OCI-LY7 (cell line): ENCODE measurements at regions not wholly inside any gene's neighbourhood (a gene's known extent, or its start where the extent isn't known, plus 50 kb on each side); places are given as distances from the start of the nearest gene placed in this dataset.

ENCODE experiments used
- BruUV-seq: library from RNA; stranded (reverse); fragments of 400-500 nt; replicated peaks from 2 replicates; lab custom pipeline; 2021; lab: Mats Ljungman, UMichigan
- CTCF ChIA-PET: fragments of 300-600 bp; sonication (Branson Sonifier 250); formaldehyde crosslinking; loops from one replicate; lab custom pipeline; 2022; ENCODE audit warnings: antibody characterized with exemption; ENCODE audit not compliant: unreplicated experiment; lab: Charles Lee
- POLR2A ChIA-PET: fragments of 300-600 bp; sonication (Branson Sonifier 250); formaldehyde crosslinking; loops from one replicate; lab custom pipeline; 2022; ENCODE audit warnings: antibody characterized with exemption; lab: Charles Lee
- DNase-seq: peaks from one replicate; pipeline ENCODE4 v3.0.0-alpha.2; 2015; ENCODE audit warnings: low spot score
- H2AFZ ChIP-seq: fragments of 200-600 bp; sonication (generic), shearing (Covaris generic); 2 replicates; pipeline ENCODE4 v1.6.1; 2014; ENCODE audit warnings: mild to moderate bottlenecking, antibody characterized with exemption, low read length, moderate library complexity
- H3K27ac ChIP-seq: fragments of 200-600 bp; sonication (generic); 2 replicates; pipeline ENCODE4 v1.5.1; 2014; ENCODE audit warnings: mixed run types, low read depth, mild to moderate bottlenecking, moderate library complexity, low read length, inconsistent platforms; ENCODE audit not compliant: poor library complexity, severe bottlenecking
- H3K36me3 ChIP-seq: fragments of 200-600 bp; sonication (generic); 2 replicates; pipeline ENCODE4 v1.6.1; 2014; ENCODE audit warnings: mild to moderate bottlenecking, antibody characterized with exemption, low read length, moderate library complexity, mixed read lengths; ENCODE audit not compliant: insufficient read depth
- H3K4me1 ChIP-seq: fragments of 200-600 bp; sonication (generic); 2 replicates; pipeline ENCODE4 v1.5.1; 2014; ENCODE audit warnings: mild to moderate bottlenecking, low read length; ENCODE audit not compliant: insufficient read depth, poor library complexity, severe bottlenecking
- H3K4me2 ChIP-seq: fragments of 200-600 bp; sonication (generic); 2 replicates; pipeline ENCODE4 v1.6.1; 2014; ENCODE audit warnings: mild to moderate bottlenecking, low read length
- H3K4me3 ChIP-seq: fragments of 200-600 bp; sonication (generic); 2 replicates; pipeline ENCODE4 v1.5.1; 2014; ENCODE audit warnings: mild to moderate bottlenecking, low read depth, low read length; ENCODE audit not compliant: poor library complexity, severe bottlenecking
- H3K79me2 ChIP-seq: fragments of 200-600 bp; sonication (generic); 2 replicates; pipeline ENCODE4 v1.6.1; 2016; ENCODE audit warnings: low read depth, mild to moderate bottlenecking, low read length, moderate library complexity, mixed read lengths; ENCODE audit not compliant: insufficient read depth
- H3K9me2 ChIP-seq: fragments of 200-600 bp; sonication (generic); 2 replicates; pipeline ENCODE4 v1.6.1; 2016; ENCODE audit warnings: mild to moderate bottlenecking, low read length, mixed read lengths; ENCODE audit not compliant: insufficient read depth
- H3K9me3 ChIP-seq: fragments of 200-600 bp; sonication (generic); 2 replicates; pipeline ENCODE4 v1.6.1; 2014; ENCODE audit warnings: mild to moderate bottlenecking, mixed run types, low read length, mixed read lengths
- H4K20me1 ChIP-seq: fragments of 200-600 bp; sonication (generic); 2 replicates; pipeline ENCODE4 v1.6.1; 2014; ENCODE audit warnings: mild to moderate bottlenecking, antibody characterized with exemption, low read length, moderate library complexity, mixed read lengths; ENCODE audit not compliant: insufficient read depth
- CTCF ChIP-seq: fragments of 200-600 bp; sonication (generic); conservative IDR thresholded peaks from 2 replicates; pipeline ENCODE4 v1.5.1; 2014; ENCODE audit warnings: mild to moderate bottlenecking, antibody characterized with exemption, low read length, moderate library complexity, mixed read lengths
- EZH2phosphoT487 ChIP-seq: fragments of 200-600 bp; sonication (generic); IDR thresholded peaks from 2 replicates; pipeline ENCODE4 v1.6.1; 2018; ENCODE audit warnings: low read depth, borderline replicate concordance, mild to moderate bottlenecking, mixed run types, antibody characterized with exemption, low read length, moderate library complexity, mixed read lengths
- intact Hi-C: fragments of 100-400 bp; cut with micrococcal nuclease; formaldehyde crosslinking; loops from one replicate; pipeline ENCODE4 v1.10.0; 2022; ENCODE audit not compliant: unreplicated experiment

GRCh38 chr1:166272155-166272554 is 105.4 kb upstream of the FAM78B start:
- no peak for DNase-seq
- no TSS peak for BruUV-seq

GRCh38 chr1:166272851-166273250 is 106.0 kb upstream of the FAM78B start:
- Histone ChIP-seq H4K20me1 (no peaks in the 10 kb centered on the region), H3K4me3 (no peak overlapping the region), H3K79me2 (no peaks in the 10 kb centered on the region), H2AFZ (no peak overlapping the region), H3K36me3 (no peaks in the 10 kb centered on the region), H3K9me2 (no peaks in the 10 kb centered on the region), H3K27ac (no peak overlapping the region), H3K4me1 (no peaks in the 10 kb centered on the region), H3K4me2 (no peak overlapping the region), H3K9me3 (no peaks in the 10 kb centered on the region)
- ChIA-PET CTCF (no interaction called here), POLR2A (no interaction called here)
- TF ChIP-seq EZH2phosphoT487 (no peak), CTCF (no peak)
- intact Hi-C loops: no loop called here
- no TSS peak for BruUV-seq
- DNase-seq: no peak

More at GRCh38 chr1:166272155-166272554, 105.4 kb upstream of the FAM78B start:
- no peaks in the 10 kb centered on the region for H4K20me1 ChIP-seq
- no peak for TF ChIP-seq EZH2phosphoT487
- no peak for TF ChIP-seq CTCF
- no peaks in the 10 kb centered on the region for H3K9me2 ChIP-seq
- no peak overlapping the region for H3K27ac ChIP-seq
- H3K4me3 ChIP-seq: no peak overlapping the region
- intact Hi-C loops: no loop called here
- H3K4me1 ChIP-seq: no peaks in the 10 kb centered on the region
- POLR2A ChIA-PET: no interaction called here
- CTCF ChIA-PET: no interaction called here
- no peaks in the 10 kb centered on the region for H3K79me2 ChIP-seq
- H2AFZ ChIP-seq: no peak overlapping the region
- no peak overlapping the region for H3K4me2 ChIP-seq
- no peaks in the 10 kb centered on the region for H3K36me3 ChIP-seq
- H3K9me3 ChIP-seq: no peaks in the 10 kb centered on the region

- Histone ChIP-seq H3K36me3 (no peaks in the 10 kb centered on the region), H3K9me2 (no peaks in the 10 kb centered on the region), H3K4me2 (no peak overlapping the region), H3K4me1 (no peaks in the 10 kb centered on the region), H3K79me2 (no peaks in the 10 kb centered on the region), H3K4me3 (no peak overlapping the region), H3K9me3 (no peaks in the 10 kb centered on the region), H3K27ac (no peak overlapping the region), H2AFZ (no peak overlapping the region), H4K20me1 (no peaks in the 10 kb centered on the region)
- no TSS peak for BruUV-seq
- POLR2A ChIA-PET: no interaction called here
- no peak for DNase-seq
- CTCF ChIA-PET: no interaction called here
- intact Hi-C loops: no loop called here
- no peak for TF ChIP-seq EZH2phosphoT487
- TF ChIP-seq CTCF: no peak
Observed at GRCh38 chr1:166273618-166274017, 106.8 kb upstream of the FAM78B start.
